ENCODE measurements at regions not wholly inside any gene's neighbourhood (a gene's known extent, or its start where the extent isn't known, plus 50 kb on each side); places are given as distances from the start of the nearest gene placed in this dataset.

DNA sequence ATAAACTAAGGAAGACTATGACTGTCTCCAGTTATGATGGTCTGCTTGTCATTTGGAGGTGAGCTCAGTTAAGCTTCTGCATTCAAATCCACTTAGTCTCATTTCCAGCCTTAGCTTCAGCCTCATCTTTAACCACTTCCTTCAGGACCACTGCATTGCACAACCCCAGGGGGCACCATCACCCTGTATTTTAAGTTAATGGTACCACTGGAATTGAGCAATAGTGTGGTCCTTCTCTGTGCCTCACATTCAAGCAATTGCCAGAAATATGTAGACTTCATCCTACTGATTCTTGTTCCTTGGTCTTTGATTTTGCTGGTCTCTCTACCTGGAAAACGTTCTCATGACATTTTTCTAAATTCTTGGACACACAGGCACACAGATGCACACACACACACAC, 131.5 kb upstream of the PTPN3 start:
- no peak for FAIRE-seq
- no peak overlapping the region for H3K9ac ChIP-seq (ENCODE audit: insufficient read depth in 1 of 2, low read depth in 2 of 2, low read length in 2 of 2)
- H3K9me3 ChIP-seq (replicated peaks; ENCODE audit: control insufficient read depth, insufficient read depth, low read depth, low read length): no peaks in the 10 kb centered on the region
- CTCF ChIA-PET (ENCODE audit: low intra/inter-chr PET ratio): no interaction called here
- no peak overlapping the region for H2AFZ ChIP-seq (ENCODE audit: low read depth, low read length)
- H3K4me3 ChIP-seq: no peak overlapping the region
- intact Hi-C loops (cut with micrococcal nuclease): no loop called here
- POLR2A ChIA-PET: interaction anchor here (0.7 kb wide), 1 partner anchor 22 kb away, joined by 3 read pairs; no protein-coding TSS in a partner anchor
- no peak for DNase-seq (ENCODE audit: extremely low read depth in 1 of 4, low spot score in 3 of 4)
- H3K36me3 ChIP-seq (ENCODE audit: control insufficient read depth, insufficient read depth, low read length): no peaks in the 10 kb centered on the region
- H3K9me1 ChIP-seq (ENCODE audit: control insufficient read depth, insufficient read depth, low read length): no peaks in the 10 kb centered on the region
- no TSS peak for BruUV-seq (replicated peaks)
- no peak overlapping the region for H3K4me2 ChIP-seq (ENCODE audit: insufficient read depth, low read length)
- H3K79me2 ChIP-seq (ENCODE audit: control insufficient read depth, insufficient read depth, low read length): no peaks in the 10 kb centered on the region
- H3K27ac ChIP-seq (ENCODE audit: extremely low read depth, low read depth, low read length): no peak overlapping the region
- in situ Hi-C loops (cut with MboI): no loop called here
- H4K20me1 ChIP-seq (replicated peaks; ENCODE audit: control insufficient read depth, insufficient read depth, low read length): no peaks in the 10 kb centered on the region
- H3K4me1 ChIP-seq (replicated peaks in 1 of 2; ENCODE audit: control insufficient read depth in 2 of 2, insufficient read depth in 2 of 2, low read length in 2 of 2): no peaks in the 10 kb centered on the region
- H3K27me3 ChIP-seq (ENCODE audit: control insufficient read depth in 2 of 2, insufficient read depth in 2 of 2, low read length in 2 of 2): no peaks in the 10 kb centered on the region
- WGBS (ENCODE audit: insufficient coverage, low coverage, missing lambda C conversion rate): 0% methylated on average over 1 of the region's 1 CpG
- TF ChIP-seq, protein P1, sequence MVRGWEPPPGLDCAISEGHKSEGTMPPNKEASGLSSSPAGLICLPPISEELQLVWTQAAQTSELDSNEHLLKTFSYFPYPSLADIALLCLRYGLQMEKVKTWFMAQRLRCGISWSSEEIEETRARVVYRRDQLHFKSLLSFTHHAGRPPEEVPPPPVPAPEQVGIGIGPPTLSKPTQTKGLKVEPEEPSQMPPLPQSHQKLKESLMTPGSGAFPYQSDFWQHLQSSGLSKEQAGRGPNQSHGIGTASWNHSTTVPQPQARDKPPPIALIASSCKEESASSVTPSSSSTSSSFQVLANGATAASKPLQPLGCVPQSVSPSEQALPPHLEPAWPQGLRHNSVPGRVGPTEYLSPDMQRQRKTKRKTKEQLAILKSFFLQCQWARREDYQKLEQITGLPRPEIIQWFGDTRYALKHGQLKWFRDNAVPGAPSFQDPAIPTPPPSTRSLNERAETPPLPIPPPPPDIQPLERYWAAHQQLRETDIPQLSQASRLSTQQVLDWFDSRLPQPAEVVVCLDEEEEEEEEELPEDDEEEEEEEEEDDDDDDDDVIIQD (CRISPR knock-in tag; IDR thresholded peaks at IDR 0.05): no peak
- no peak for TF ChIP-seq THRAP3 (IDR thresholded peaks at IDR 0.05; ENCODE audit: borderline replicate concordance)
- TF ChIP-seq RBM15 (IDR thresholded peaks at IDR 0.05; ENCODE audit: insufficient read depth, low read length): no peak
- no peak for TF ChIP-seq SP2 (IDR thresholded peaks at IDR 0.05; ENCODE audit: extremely low read depth, low read depth, low read length, poor library complexity, severe bottlenecking)
- no peak for TF ChIP-seq ZFP91 (CRISPR knock-in tag; IDR thresholded peaks at IDR 0.05)
- TF ChIP-seq, protein P2, sequence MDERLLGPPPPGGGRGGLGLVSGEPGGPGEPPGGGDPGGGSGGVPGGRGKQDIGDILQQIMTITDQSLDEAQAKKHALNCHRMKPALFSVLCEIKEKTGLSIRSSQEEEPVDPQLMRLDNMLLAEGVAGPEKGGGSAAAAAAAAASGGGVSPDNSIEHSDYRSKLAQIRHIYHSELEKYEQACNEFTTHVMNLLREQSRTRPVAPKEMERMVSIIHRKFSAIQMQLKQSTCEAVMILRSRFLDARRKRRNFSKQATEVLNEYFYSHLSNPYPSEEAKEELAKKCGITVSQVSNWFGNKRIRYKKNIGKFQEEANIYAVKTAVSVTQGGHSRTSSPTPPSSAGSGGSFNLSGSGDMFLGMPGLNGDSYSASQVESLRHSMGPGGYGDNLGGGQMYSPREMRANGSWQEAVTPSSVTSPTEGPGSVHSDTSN (CRISPR knock-in tag; IDR thresholded peaks at IDR 0.05; ENCODE audit: low read depth): no peak
- TF ChIP-seq, protein P2 (tag; conservative IDR thresholded peaks at IDR 0.05; ENCODE audit: low read depth): no peak
- ATAC-seq: no peak
